ENCODE measurements at regions not wholly inside any gene's neighbourhood (a gene's known extent, or its start where the extent isn't known, plus 50 kb on each side); places are given as distances from the start of the nearest gene placed in this dataset.

DNA sequence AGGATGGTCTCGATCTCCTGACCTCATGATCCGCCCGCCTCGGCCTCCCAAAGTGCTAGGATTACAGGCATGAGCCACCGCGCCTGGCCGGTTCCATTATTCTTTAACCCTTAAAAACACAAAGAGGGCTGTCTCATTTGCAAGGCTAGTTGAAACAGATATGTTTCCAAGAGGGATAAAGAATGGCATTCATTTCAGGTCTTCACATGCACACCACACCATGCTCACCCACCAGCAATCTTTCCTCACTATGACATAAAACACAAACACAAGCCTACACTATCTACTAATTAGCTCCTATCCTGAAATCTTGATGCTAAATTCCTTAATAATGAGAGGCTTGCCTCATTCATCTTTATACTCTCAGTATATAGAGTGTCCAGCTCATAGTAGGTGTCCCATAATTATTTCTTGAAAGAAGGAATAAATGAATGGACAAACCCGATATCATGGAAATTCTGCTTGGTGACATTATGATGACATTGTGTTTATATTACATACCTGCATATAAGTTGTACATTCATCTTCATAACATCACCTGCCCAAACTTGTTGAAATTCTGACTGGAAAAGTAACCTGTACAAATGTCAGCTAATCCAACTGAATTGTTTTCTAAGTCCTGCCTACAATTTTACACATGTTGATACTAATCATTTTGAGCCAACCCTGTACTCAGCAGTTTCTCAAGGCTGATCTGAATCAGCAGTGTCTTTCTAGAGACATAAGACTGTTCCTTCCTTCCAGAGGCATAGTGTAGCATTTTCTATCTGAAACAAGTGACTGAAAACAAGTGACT lies 408.5 kb downstream of the KLHL13 start:
- Mint-ChIP-seq H3K4me1 (ENCODE audit: low read depth) (no peaks in the 10 kb centered on the region), H3K27me3 (no peaks in the 10 kb centered on the region), H3K4me3 (no peak overlapping the region), H3K9me3 (no peaks in the 10 kb centered on the region), H3K27ac (no peak overlapping the region), H3K36me3 (ENCODE audit: low read depth) (no peaks in the 10 kb centered on the region)
- H3K4me1 ChIP-seq (ENCODE audit: insufficient read depth, low read length) = no peaks in the 10 kb centered on the region
- H3K36me3 ChIP-seq (ENCODE audit: insufficient read depth, low read length) = no peaks in the 10 kb centered on the region
- TF ChIP-seq, protein P1, sequence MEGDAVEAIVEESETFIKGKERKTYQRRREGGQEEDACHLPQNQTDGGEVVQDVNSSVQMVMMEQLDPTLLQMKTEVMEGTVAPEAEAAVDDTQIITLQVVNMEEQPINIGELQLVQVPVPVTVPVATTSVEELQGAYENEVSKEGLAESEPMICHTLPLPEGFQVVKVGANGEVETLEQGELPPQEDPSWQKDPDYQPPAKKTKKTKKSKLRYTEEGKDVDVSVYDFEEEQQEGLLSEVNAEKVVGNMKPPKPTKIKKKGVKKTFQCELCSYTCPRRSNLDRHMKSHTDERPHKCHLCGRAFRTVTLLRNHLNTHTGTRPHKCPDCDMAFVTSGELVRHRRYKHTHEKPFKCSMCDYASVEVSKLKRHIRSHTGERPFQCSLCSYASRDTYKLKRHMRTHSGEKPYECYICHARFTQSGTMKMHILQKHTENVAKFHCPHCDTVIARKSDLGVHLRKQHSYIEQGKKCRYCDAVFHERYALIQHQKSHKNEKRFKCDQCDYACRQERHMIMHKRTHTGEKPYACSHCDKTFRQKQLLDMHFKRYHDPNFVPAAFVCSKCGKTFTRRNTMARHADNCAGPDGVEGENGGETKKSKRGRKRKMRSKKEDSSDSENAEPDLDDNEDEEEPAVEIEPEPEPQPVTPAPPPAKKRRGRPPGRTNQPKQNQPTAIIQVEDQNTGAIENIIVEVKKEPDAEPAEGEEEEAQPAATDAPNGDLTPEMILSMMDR (IDR thresholded peaks at IDR 0.05) = no peak
- DNase-seq (no peak), ATAC-seq (ENCODE audit: poor library complexity) (no peak)
- H3K27ac ChIP-seq (ENCODE audit: low read depth in 1 of 2, low read length in 2 of 2) = no peak overlapping the region
- H3K4me3 ChIP-seq (ENCODE audit: low read length) = no peak overlapping the region
- no peaks in the 10 kb centered on the region for H3K27me3 ChIP-seq (ENCODE audit: control insufficient read depth in 1 of 2, insufficient read depth in 2 of 2, low read length in 2 of 2)
- intact Hi-C loops (cut with DNase I, micrococcal nuclease) = no loop called here
- ChIA-PET CTCF (no interaction called here), POLR2A (no interaction called here)
- no peaks in the 10 kb centered on the region for H3K9me3 ChIP-seq (ENCODE audit: control insufficient read depth in 1 of 2, insufficient read depth in 1 of 2, low read length in 2 of 2)

DNA sequence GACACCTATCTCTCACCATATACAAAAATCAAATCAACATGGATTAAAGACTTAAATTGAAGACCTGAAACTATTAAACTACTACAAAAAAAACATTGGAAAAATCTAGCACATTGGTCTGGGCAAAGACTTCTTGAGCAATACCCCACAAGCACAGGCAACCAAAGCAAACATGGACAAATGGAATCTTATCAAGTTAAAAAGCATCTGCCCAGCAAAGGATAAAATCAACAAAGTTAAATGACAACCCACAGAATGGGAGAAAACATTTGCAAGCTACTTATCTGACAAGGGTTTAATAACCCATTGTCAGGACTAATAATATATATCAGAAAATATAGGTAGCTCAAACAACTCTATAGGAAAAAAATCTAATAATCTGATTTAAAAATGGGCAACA lies 415.6 kb downstream of the KLHL13 start:
- TF ChIP-seq, protein P1 (IDR thresholded peaks at IDR 0.05) = no peak
- no peaks in the 10 kb centered on the region for H3K36me3 Mint-ChIP-seq (ENCODE audit: low read depth)
- ChIA-PET POLR2A (no interaction called here), CTCF (no interaction called here)
- no peak for ATAC-seq (ENCODE audit: poor library complexity)
- no peak overlapping the region for H3K4me3 ChIP-seq (ENCODE audit: low read length)
- no peak for DNase-seq
- no peak overlapping the region for H3K27ac ChIP-seq (ENCODE audit: low read depth in 1 of 2, low read length in 2 of 2)
- H3K27ac Mint-ChIP-seq = no peak overlapping the region
- intact Hi-C loops (cut with DNase I, micrococcal nuclease) = no loop called here
- no peaks in the 10 kb centered on the region for H3K4me1 Mint-ChIP-seq (ENCODE audit: low read depth)
- no peaks in the 10 kb centered on the region for H3K4me1 ChIP-seq (ENCODE audit: insufficient read depth, low read length)
- no peaks in the 10 kb centered on the region for H3K9me3 ChIP-seq (ENCODE audit: control insufficient read depth in 1 of 2, insufficient read depth in 1 of 2, low read length in 2 of 2)
- H3K9me3 Mint-ChIP-seq = peaks cover 2% of the 10 kb centered on the region
- no peak overlapping the region for H3K4me3 Mint-ChIP-seq
- no peaks in the 10 kb centered on the region for H3K27me3 ChIP-seq (ENCODE audit: control insufficient read depth in 1 of 2, insufficient read depth in 2 of 2, low read length in 2 of 2)
- no peaks in the 10 kb centered on the region for H3K36me3 ChIP-seq (ENCODE audit: insufficient read depth, low read length)
- no peaks in the 10 kb centered on the region for H3K27me3 Mint-ChIP-seq

DNA sequence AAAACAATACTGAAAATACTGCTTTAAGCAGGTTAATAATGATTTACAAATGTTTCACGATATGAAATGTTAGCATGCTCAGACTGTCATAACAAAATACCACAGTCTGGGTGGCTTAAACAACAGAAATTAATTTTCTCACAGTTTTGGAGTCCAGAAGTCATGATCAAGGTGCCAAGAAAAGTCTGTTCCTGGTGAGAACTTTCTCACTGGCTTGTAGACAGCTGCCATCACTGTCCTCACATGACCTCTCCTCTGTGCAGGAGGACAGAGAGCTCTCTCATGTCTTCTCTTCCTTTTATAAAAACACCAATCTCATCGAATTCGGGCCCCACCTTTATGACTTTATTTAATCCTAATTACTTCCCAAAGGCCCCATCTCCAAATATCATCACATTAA lies 426.7 kb downstream of the KLHL13 start:
- no peaks in the 10 kb centered on the region for H3K36me3 Mint-ChIP-seq (ENCODE audit: low read depth)
- no peaks in the 10 kb centered on the region for H3K4me1 Mint-ChIP-seq (ENCODE audit: low read depth)
- H3K9me3 Mint-ChIP-seq = no peaks in the 10 kb centered on the region
- no peak for ATAC-seq (ENCODE audit: poor library complexity)
- H3K36me3 ChIP-seq (ENCODE audit: insufficient read depth, low read length) = no peaks in the 10 kb centered on the region
- CTCF ChIA-PET = no interaction called here
- POLR2A ChIA-PET = no interaction called here
- H3K4me1 ChIP-seq (ENCODE audit: insufficient read depth, low read length) = no peaks in the 10 kb centered on the region
- DNase-seq = no peak
- H3K27me3 Mint-ChIP-seq = no peaks in the 10 kb centered on the region
- no peak overlapping the region for H3K4me3 ChIP-seq (ENCODE audit: low read length)
- no peaks in the 10 kb centered on the region for H3K9me3 ChIP-seq (ENCODE audit: control insufficient read depth in 1 of 2, insufficient read depth in 1 of 2, low read length in 2 of 2)
- H3K27me3 ChIP-seq (ENCODE audit: control insufficient read depth in 1 of 2, insufficient read depth in 2 of 2, low read length in 2 of 2) = no peaks in the 10 kb centered on the region
- H3K27ac ChIP-seq (ENCODE audit: low read depth in 1 of 2, low read length in 2 of 2) = no peak overlapping the region
- TF ChIP-seq, protein P1 (IDR thresholded peaks at IDR 0.05) = no peak
- intact Hi-C loops (cut with DNase I, micrococcal nuclease) = no loop called here
- H3K4me3 Mint-ChIP-seq = no peak overlapping the region
- H3K27ac Mint-ChIP-seq = no peak overlapping the region

Data from CD4-positive, alpha-beta T cell (primary cell).